Prostate gland (tissue), 2 donors: ENCODE measurements at regions not wholly inside any gene's neighbourhood (a gene's known extent, or its start where the extent isn't known, plus 50 kb on each side); places are given as distances from the start of the nearest gene placed in this dataset.

Experiments used
- POLR2A ChIP-seq: fragments of 450-650 bp; IDR thresholded peaks from one replicate; pipeline ENCODE4 v1.6.1; 2016; ENCODE audit warnings: antibody characterized with exemption, mild to moderate bottlenecking
- TF ChIP-seq, protein P1 (sequence below), 4 experiments: fragments of 200-600 bp in 2 of 4; fragments of 450-650 bp in 2 of 4; sonication (generic) in 2 of 4; IDR thresholded peaks; 1 replicate in 3 of 4; 2 replicates in 1 of 4; pipeline ENCODE4 v1.5.1; 2016 to 2019; ENCODE audit warnings: antibody characterized with exemption in 4 of 4, mild to moderate bottlenecking in 2 of 4, moderate library complexity in 2 of 4

DNA sequence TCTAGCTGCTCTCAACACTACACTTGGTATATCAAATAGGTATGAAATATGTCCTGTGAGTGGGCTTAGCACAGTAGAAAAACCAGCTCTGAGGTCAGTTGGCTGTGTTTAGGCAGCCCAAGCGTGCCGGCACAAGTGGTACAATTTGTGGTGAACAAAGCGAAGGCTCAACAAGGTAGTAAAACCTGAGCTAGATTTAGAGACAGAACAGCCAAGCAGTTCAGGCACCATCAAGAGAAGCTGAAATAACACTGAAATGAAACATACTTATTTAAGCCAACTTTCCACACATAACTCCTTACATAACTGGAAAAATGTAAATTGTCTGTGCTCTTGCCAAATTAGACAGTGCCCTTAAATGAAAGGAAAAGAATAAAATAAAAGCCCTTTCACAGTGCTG lies 596.8 kb upstream of the FBXO33 start:
- TF ChIP-seq POLR2A, result no peak
- TF ChIP-seq, protein P1, sequence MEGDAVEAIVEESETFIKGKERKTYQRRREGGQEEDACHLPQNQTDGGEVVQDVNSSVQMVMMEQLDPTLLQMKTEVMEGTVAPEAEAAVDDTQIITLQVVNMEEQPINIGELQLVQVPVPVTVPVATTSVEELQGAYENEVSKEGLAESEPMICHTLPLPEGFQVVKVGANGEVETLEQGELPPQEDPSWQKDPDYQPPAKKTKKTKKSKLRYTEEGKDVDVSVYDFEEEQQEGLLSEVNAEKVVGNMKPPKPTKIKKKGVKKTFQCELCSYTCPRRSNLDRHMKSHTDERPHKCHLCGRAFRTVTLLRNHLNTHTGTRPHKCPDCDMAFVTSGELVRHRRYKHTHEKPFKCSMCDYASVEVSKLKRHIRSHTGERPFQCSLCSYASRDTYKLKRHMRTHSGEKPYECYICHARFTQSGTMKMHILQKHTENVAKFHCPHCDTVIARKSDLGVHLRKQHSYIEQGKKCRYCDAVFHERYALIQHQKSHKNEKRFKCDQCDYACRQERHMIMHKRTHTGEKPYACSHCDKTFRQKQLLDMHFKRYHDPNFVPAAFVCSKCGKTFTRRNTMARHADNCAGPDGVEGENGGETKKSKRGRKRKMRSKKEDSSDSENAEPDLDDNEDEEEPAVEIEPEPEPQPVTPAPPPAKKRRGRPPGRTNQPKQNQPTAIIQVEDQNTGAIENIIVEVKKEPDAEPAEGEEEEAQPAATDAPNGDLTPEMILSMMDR (IDR thresholded peaks at IDR 0.05), result no peak
